ENCODE measurements at regions not wholly inside any gene's neighbourhood (a gene's known extent, or its start where the extent isn't known, plus 50 kb on each side); places are given as distances from the start of the nearest gene placed in this dataset.
A peak's percentile ranks its signal among the peaks of the same experiment; 100 is the strongest.

GRCh38 chr2:457792-458424 lies 170.0 kb upstream of the ALKAL2 start:
- Histone ChIP-seq H3K4me3 (ENCODE audit: low read depth, low read length) (no peak overlapping the region), H3K36me3 (ENCODE audit: control insufficient read depth, insufficient read depth, low read length) (no peaks in the 10 kb centered on the region), H3K27me3 (ENCODE audit: control insufficient read depth, insufficient read depth, low read length) (no peaks in the 10 kb centered on the region)
- DNase-seq (ENCODE audit: low read depth), result no peak
- TF ChIP-seq CTCF (IDR thresholded peaks at IDR 0.05; ENCODE audit: insufficient read depth, low read length, severe bottlenecking), result no peak
- FAIRE-seq, result no peak

GRCh38 chr2:457262-457661 lies 169.4 kb upstream of the ALKAL2 start:
- DNase-seq (ENCODE audit: low read depth) (no peak), FAIRE-seq (no peak)
- H3K4me3 ChIP-seq (ENCODE audit: low read depth, low read length), result no peak overlapping the region
- no peaks in the 10 kb centered on the region for H3K36me3 ChIP-seq (ENCODE audit: control insufficient read depth, insufficient read depth, low read length)
- no peak for TF ChIP-seq CTCF (IDR thresholded peaks at IDR 0.05; ENCODE audit: insufficient read depth, low read length, severe bottlenecking)
- H3K27me3 ChIP-seq (ENCODE audit: control insufficient read depth, insufficient read depth, low read length), result no peaks in the 10 kb centered on the region

GRCh38 chr2:455913-456312 lies 168.0 kb upstream of the ALKAL2 start:
- Histone ChIP-seq H3K27me3 (ENCODE audit: control insufficient read depth, insufficient read depth, low read length) (no peaks in the 10 kb centered on the region), H3K4me3 (ENCODE audit: low read depth, low read length) (no peak overlapping the region), H3K36me3 (ENCODE audit: control insufficient read depth, insufficient read depth, low read length) (no peaks in the 10 kb centered on the region)
- no peak for TF ChIP-seq CTCF (IDR thresholded peaks at IDR 0.05; ENCODE audit: insufficient read depth, low read length, severe bottlenecking)
- DNase-seq (ENCODE audit: low read depth) (no peak), FAIRE-seq (peak; percentile 18)

- FAIRE-seq (no peak), DNase-seq (ENCODE audit: low read depth) (no peak)
- no peaks in the 10 kb centered on the region for H3K27me3 ChIP-seq (ENCODE audit: control insufficient read depth, insufficient read depth, low read length)
- TF ChIP-seq CTCF (IDR thresholded peaks at IDR 0.05; ENCODE audit: insufficient read depth, low read length, severe bottlenecking), result no peak
- H3K4me3 ChIP-seq (ENCODE audit: low read depth, low read length), result no peak overlapping the region
- no peaks in the 10 kb centered on the region for H3K36me3 ChIP-seq (ENCODE audit: control insufficient read depth, insufficient read depth, low read length)
These were observed 167.3 kb upstream of the ALKAL2 start for GRCh38 chr2:455015-455705.

- H3K27me3 ChIP-seq (ENCODE audit: control insufficient read depth, insufficient read depth, low read length), result no peaks in the 10 kb centered on the region
- TF ChIP-seq CTCF (IDR thresholded peaks at IDR 0.05; ENCODE audit: insufficient read depth, low read length, severe bottlenecking), result no peak
- H3K36me3 ChIP-seq (ENCODE audit: control insufficient read depth, insufficient read depth, low read length), result no peaks in the 10 kb centered on the region
- H3K4me3 ChIP-seq (ENCODE audit: low read depth, low read length), result no peak overlapping the region
- FAIRE-seq, result no peak
- DNase-seq (ENCODE audit: low read depth), result no peak
These were observed 165.2 kb upstream of the ALKAL2 start for GRCh38 chr2:453132-453531.
